Mucosa of descending colon (tissue), 3 donors: ENCODE measurements at regions not wholly inside any gene's neighbourhood (a gene's known extent, or its start where the extent isn't known, plus 50 kb on each side); places are given as distances from the start of the nearest gene placed in this dataset.

Experiments used
- ATAC-seq: fragments of 200-7000 bp; cut with Tn5 transposase; one replicate; pipeline ENCODE4 v1.9.1; 2020; ENCODE audit warnings: mild to moderate bottlenecking, moderate library complexity
- DNase-seq, 3 donors: peaks; one replicate each; pipeline ENCODE4 v3.0.0-alpha.2; 2020
- H3K36me3 ChIP-seq: fragments of 200-600 bp; one replicate; pipeline ENCODE4 v1.8.0; 2021; ENCODE audit warnings: low read depth, mild to moderate bottlenecking
- H3K4me1 ChIP-seq: fragments of 200-600 bp; one replicate; pipeline ENCODE4 v1.8.0; 2021; ENCODE audit warnings: low read depth, mild to moderate bottlenecking
- H3K4me3 ChIP-seq: fragments of 200-600 bp; one replicate; pipeline ENCODE4 v1.8.0; 2021; ENCODE audit warnings: mild to moderate bottlenecking
- H3K9me3 ChIP-seq: fragments of 200-600 bp; one replicate; pipeline ENCODE4 v1.8.0; 2021; ENCODE audit warnings: mild to moderate bottlenecking
- intact Hi-C, 2 donors: fragments of 100-400 bp; cut with DNase I in 1 of 2; cut with micrococcal nuclease in 1 of 2; formaldehyde crosslinking; loops; one replicate each; pipeline versions ENCODE4 v1.11.0 to v1.11.1; 2022; cut with DNase I, micrococcal nuclease
- TF ChIP-seq, protein P1 (sequence below): fragments of 200-600 bp; IDR thresholded peaks from one replicate; pipeline ENCODE4 v1.8.0; 2022; ENCODE audit warnings: antibody characterized with exemption, mild to moderate bottlenecking
- donor health status: DM: no; HTN: no; CAD: no; lungs with moderate emphysema.
- donor health status: DM: no; HTN: no; CAD: no.
- donor health status: DM: no; HTN: yes; CAD: no.

GRCh38 chr12:42757624-42758119 is 168.1 kb upstream of the PRICKLE1 start:
- intact Hi-C loops, result no loop called here
- H3K4me3 ChIP-seq, result no peak overlapping the region
- no peaks in the 10 kb centered on the region for H3K9me3 ChIP-seq
- DNase-seq (no peak), ATAC-seq (no peak)
- TF ChIP-seq, protein P1, sequence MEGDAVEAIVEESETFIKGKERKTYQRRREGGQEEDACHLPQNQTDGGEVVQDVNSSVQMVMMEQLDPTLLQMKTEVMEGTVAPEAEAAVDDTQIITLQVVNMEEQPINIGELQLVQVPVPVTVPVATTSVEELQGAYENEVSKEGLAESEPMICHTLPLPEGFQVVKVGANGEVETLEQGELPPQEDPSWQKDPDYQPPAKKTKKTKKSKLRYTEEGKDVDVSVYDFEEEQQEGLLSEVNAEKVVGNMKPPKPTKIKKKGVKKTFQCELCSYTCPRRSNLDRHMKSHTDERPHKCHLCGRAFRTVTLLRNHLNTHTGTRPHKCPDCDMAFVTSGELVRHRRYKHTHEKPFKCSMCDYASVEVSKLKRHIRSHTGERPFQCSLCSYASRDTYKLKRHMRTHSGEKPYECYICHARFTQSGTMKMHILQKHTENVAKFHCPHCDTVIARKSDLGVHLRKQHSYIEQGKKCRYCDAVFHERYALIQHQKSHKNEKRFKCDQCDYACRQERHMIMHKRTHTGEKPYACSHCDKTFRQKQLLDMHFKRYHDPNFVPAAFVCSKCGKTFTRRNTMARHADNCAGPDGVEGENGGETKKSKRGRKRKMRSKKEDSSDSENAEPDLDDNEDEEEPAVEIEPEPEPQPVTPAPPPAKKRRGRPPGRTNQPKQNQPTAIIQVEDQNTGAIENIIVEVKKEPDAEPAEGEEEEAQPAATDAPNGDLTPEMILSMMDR, result no peak
- H3K36me3 ChIP-seq, result no peaks in the 10 kb centered on the region
- H3K4me1 ChIP-seq, result no peaks in the 10 kb centered on the region

DNA sequence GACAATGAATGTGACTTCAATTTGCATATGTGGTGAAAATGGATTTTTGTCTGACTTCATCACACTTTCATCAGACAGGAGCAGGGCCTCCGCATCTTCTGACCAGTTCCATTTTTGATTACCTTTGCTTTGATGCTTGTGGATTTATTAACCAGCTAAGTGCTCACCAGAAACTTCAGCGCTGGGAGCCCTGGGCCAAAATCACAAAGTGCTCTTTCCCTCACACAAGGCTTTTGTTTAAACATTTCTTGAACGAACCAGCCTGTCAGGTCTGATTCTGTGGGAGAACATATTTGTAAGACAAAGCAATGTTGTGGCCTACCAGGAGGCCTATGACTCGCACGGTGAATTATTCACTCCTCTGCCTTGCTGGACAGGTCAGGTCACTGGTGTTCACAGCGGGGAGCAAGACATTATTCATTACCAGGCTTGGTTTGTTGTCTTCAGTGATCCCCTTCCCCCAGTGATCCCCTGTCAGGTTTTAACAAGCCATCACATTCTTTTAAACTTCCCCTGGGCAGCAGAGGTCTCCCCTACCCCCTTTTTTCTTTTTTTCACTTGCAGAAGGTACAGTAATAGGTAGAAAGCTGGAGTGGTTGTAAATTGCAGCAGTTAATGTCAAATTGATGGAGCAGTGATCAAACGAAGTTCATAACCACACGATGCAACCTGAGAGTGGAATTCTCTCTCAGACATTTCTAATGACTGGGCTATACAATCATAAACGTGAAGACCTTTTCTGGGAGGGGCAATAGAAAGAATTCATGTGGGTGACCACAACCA is 167.5 kb upstream of the PRICKLE1 start:
- H3K4me1 ChIP-seq, result no peaks in the 10 kb centered on the region
- no peak for ATAC-seq
- no peak overlapping the region for H3K4me3 ChIP-seq
- no peaks in the 10 kb centered on the region for H3K9me3 ChIP-seq
- H3K36me3 ChIP-seq, result no peaks in the 10 kb centered on the region
- no peak for DNase-seq
- TF ChIP-seq, protein P1, result no peak
- intact Hi-C loops, result no loop called here

DNA sequence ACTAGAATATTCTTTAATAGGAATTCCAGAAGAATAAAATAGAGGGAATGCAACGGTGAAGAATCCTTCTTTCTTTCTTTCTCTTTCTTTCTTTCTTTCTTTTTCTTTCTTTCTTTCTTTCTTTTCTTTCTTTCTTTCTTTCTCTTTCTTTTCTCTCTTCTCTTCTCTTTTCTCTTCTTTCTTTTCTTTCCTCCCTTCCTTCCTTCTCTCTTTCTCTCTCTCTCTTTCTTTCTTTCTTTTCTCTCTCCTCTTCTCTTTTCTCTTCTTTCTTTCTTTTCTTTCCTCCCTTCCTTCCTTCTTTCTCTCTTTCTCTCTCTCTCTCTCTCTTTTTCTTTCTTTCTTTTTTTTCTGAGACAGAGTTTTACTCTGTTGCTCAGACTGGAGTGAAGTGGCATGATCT is 160.8 kb upstream of the PRICKLE1 start:
- no peak overlapping the region for H3K4me3 ChIP-seq
- TF ChIP-seq, protein P1, result no peak
- intact Hi-C loops, result no loop called here
- no peaks in the 10 kb centered on the region for H3K36me3 ChIP-seq
- no peak for DNase-seq
- peaks cover 3% of the 10 kb centered on the region for H3K9me3 ChIP-seq
- no peaks in the 10 kb centered on the region for H3K4me1 ChIP-seq
- ATAC-seq, result no peak

GRCh38 chr12:42749239-42749638 is 159.7 kb upstream of the PRICKLE1 start:
- Histone ChIP-seq H3K9me3 (peaks cover 3% of the 10 kb centered on the region), H3K36me3 (no peaks in the 10 kb centered on the region), H3K4me1 (no peaks in the 10 kb centered on the region), H3K4me3 (no peak overlapping the region)
- TF ChIP-seq, protein P1, result no peak
- intact Hi-C loops, result no loop called here
- ATAC-seq, result no peak
- DNase-seq, result no peak

GRCh38 chr12:42744539-42745182 is 155.1 kb upstream of the PRICKLE1 start:
- Histone ChIP-seq H3K4me1 (no peaks in the 10 kb centered on the region), H3K36me3 (no peaks in the 10 kb centered on the region), H3K4me3 (no peak overlapping the region), H3K9me3 (peaks cover 3% of the 10 kb centered on the region)
- ATAC-seq (no peak), DNase-seq (no peak)
- TF ChIP-seq, protein P1, result no peak
- intact Hi-C loops, result no loop called here
